GM12878 (cell line): ENCODE measurements at regions not wholly inside any gene's neighbourhood (a gene's known extent, or its start where the extent isn't known, plus 50 kb on each side); places are given as distances from the start of the nearest gene placed in this dataset.

ENCODE experiments used
- ATAC-seq: fragments of 200-7000 bp; cut with Tn5 transposase; 3 replicates; pipeline ENCODE4 v1.9.1; 2020; ENCODE audit warnings: mild to moderate bottlenecking, moderate library complexity
- BruUV-seq: library from RNA; stranded (reverse); fragments of 400-500 nt; replicated peaks from 2 replicates; lab custom pipeline; 2021; lab: Mats Ljungman, UMichigan
- CTCF ChIA-PET: fragments of 300-600 bp; sonication (Branson Sonifier 250); formaldehyde crosslinking; extraction: SDS; loops from one replicate; lab custom pipeline; 2021; ENCODE audit warnings: inconsistent platforms; lab: Yijun Ruan, JAX
- POLR2A ChIA-PET: fragments of 350-600 bp; formaldehyde crosslinking; extraction: SDS; loops from one replicate; lab custom pipeline; 2021; ENCODE audit warnings: inconsistent platforms; lab: Charles Lee
- RAD21 ChIA-PET: fragments of 300-600 bp; sonication (Branson Sonifier 250); formaldehyde crosslinking; loops from one replicate; lab custom pipeline; 2023; ENCODE audit warnings: antibody characterized with exemption; ENCODE audit not compliant: unreplicated experiment; lab: Charles Lee
- SMC1A ChIA-PET: fragments of 300-600 bp; sonication (Branson Sonifier 250); formaldehyde crosslinking; loops from one replicate; lab custom pipeline; 2023; ENCODE audit not compliant: unreplicated experiment, uncharacterized antibody; lab: Charles Lee
- DNase-seq: peaks from one replicate; pipeline ENCODE4 v3.0.0-alpha.2; 2011; ENCODE audit warnings: low read depth, low spot score
- FAIRE-seq: peaks from 3 replicates; lab custom pipeline; 2011; peaks lifted over from hg19 to GRCh38; lab: Jason Lieb, UNC
- H2AFZ ChIP-seq: 2 replicates; pipeline ENCODE4 v1.6.0; 2011; ENCODE audit warnings: low read depth, low read length, control low read depth; ENCODE audit not compliant: control insufficient read depth
- H3K27ac ChIP-seq: 2 replicates; pipeline ENCODE4 v1.5.1; 2011; ENCODE audit warnings: control low read depth; ENCODE audit not compliant: control insufficient read depth, insufficient read depth
- H3K27me3 ChIP-seq, 2 experiments: replicated peaks in 1 of 2; 2 replicates each; pipeline versions ENCODE4 v1.6.0 to v1.6.1; 2011; ENCODE audit warnings: low read length in 1 of 2; ENCODE audit not compliant: control insufficient read depth in 2 of 2, insufficient read depth in 2 of 2
- H3K36me3 ChIP-seq, 2 experiments: 2 replicates each; pipeline ENCODE4 v1.5.1; 2011; ENCODE audit warnings: low read length in 1 of 2; ENCODE audit not compliant: control insufficient read depth in 2 of 2, insufficient read depth in 2 of 2
- H3K4me1 ChIP-seq: 2 replicates; pipeline ENCODE4 v1.6.1; 2011; ENCODE audit warnings: mild to moderate bottlenecking, low read length, moderate library complexity, mixed read lengths; ENCODE audit not compliant: control insufficient read depth, insufficient read depth
- H3K4me2 ChIP-seq: 2 replicates; pipeline ENCODE4 v1.6.0; 2011; ENCODE audit warnings: control low read depth; ENCODE audit not compliant: control insufficient read depth, insufficient read depth
- H3K4me3 ChIP-seq: fragments of 200-600 bp; sonication (generic); 2 replicates; pipeline ENCODE4 v1.5.1; 2016
- H3K79me2 ChIP-seq: 2 replicates; pipeline ENCODE4 v1.6.0; 2011; ENCODE audit warnings: low read length; ENCODE audit not compliant: control insufficient read depth, insufficient read depth
- H3K9ac ChIP-seq: 2 replicates; pipeline ENCODE4 v1.8.0; 2011; ENCODE audit warnings: low read length, control low read depth, mixed read lengths; ENCODE audit not compliant: control insufficient read depth, insufficient read depth
- H3K9me3 ChIP-seq: replicated peaks from 3 replicates; pipeline ENCODE4 v1.5.1; 2011; ENCODE audit warnings: mild to moderate bottlenecking, low read length; ENCODE audit not compliant: control insufficient read depth, insufficient read depth
- H4K20me1 ChIP-seq: 2 replicates; pipeline ENCODE4 v1.6.0; 2011; ENCODE audit not compliant: control insufficient read depth, insufficient read depth
- BCLAF1 ChIP-seq: fragments of 450-650 bp; IDR thresholded peaks from 2 replicates; pipeline ENCODE4 v1.6.1; 2017; ENCODE audit warnings: antibody characterized with exemption, mild to moderate bottlenecking, moderate library complexity
- CTCF ChIP-seq, 3 experiments: IDR thresholded peaks in 2 of 3; conservative IDR thresholded peaks in 1 of 3; 2 replicates each; pipeline ENCODE4 v1.5.1; 2011; ENCODE audit warnings: low read depth in 3 of 3, low read length in 3 of 3, mild to moderate bottlenecking in 3 of 3, control low read depth in 2 of 3, moderate library complexity in 2 of 3, inconsistent platforms in 1 of 3, mixed read lengths in 1 of 3; ENCODE audit not compliant: control insufficient read depth in 2 of 3, insufficient read depth in 1 of 3; ENCODE audit errors: extremely low read depth in 1 of 3
- KAT2A ChIP-seq: conservative IDR thresholded peaks from 2 replicates; pipeline ENCODE4 v1.6.1; 2011; ENCODE audit warnings: low read depth, low read length; ENCODE audit not compliant: control insufficient read depth
- MLLT1 ChIP-seq: fragments of 450-650 bp; IDR thresholded peaks from 2 replicates; pipeline ENCODE4 v1.6.1; 2016; ENCODE audit warnings: mild to moderate bottlenecking
- RCOR1 ChIP-seq: conservative IDR thresholded peaks from 2 replicates; pipeline ENCODE4 v1.6.1; 2012; ENCODE audit warnings: low read depth, low read length, improper control_type of control experiment
- SIX5 ChIP-seq: IDR thresholded peaks from 2 replicates; pipeline ENCODE4 v1.6.1; 2011; ENCODE audit warnings: mild to moderate bottlenecking, low read depth, low read length, moderate library complexity; ENCODE audit not compliant: severe bottlenecking
- WGBS: methylation state at CpG from one replicate; pipeline ENCODE4 v1.1.6; 2016; ENCODE audit warnings: low lambda C conversion rate; ENCODE audit not compliant: insufficient replicate concordance, insufficient coverage; ENCODE audit errors: missing lambda C conversion rate; 5-methylcytosine and 5-hydroxymethylcytosine counted together
- in situ Hi-C: fragments of 300-500 bp; cut with MboI; formaldehyde crosslinking; loops from 9 replicates; pipeline ENCODE4 v1.14.3; 2018; ENCODE audit warnings: mixed read lengths
- intact Hi-C: fragments of 100-400 bp; cut with micrococcal nuclease; formaldehyde crosslinking; loops from one replicate; pipeline ENCODE4 v1.14.2; 2022; ENCODE audit not compliant: unreplicated experiment

DNA sequence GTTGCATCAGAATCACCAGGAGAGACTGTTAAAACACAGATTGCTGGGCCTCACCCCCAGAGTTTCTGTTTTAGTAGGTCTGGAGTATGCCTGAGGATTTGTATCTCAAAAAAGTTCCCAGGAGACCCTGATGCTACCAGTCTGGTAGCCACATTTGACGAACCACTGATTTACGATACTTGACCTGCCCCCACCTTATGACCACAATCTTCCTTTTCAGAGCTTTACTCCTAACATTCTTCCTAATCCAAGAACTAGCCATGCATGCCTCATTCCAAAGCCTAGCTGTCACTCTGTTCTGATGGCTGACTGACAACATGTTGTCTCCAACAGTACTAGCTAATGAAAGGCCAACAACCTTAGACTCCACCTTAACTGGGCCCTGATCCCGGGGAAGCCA, 191.4 kb downstream of the MBD2 start:
- Histone ChIP-seq H3K27me3 (no peaks in the 10 kb centered on the region), H3K4me2 (no peak overlapping the region), H3K9ac (no peak overlapping the region), H3K36me3 (no peaks in the 10 kb centered on the region), H3K27ac (no peak overlapping the region), H3K4me3 (no peak overlapping the region), H3K9me3 (no peaks in the 10 kb centered on the region), H3K4me1 (no peaks in the 10 kb centered on the region), H4K20me1 (no peaks in the 10 kb centered on the region; the same call in 1 of the 2 replicates), H2AFZ (no peak overlapping the region), H3K79me2 (no peaks in the 10 kb centered on the region)
- intact Hi-C loops: no loop called here
- ChIA-PET SMC1A (no interaction called here), CTCF (interaction anchor here (0.6 to 1.4 kb wide), 2 partner anchors 9 to 295 kb away, joined by 4 to 5 read pairs; no protein-coding TSS in a partner anchor), POLR2A (no interaction called here), RAD21 (no interaction called here)
- in situ Hi-C loops: no loop called here
- no peak for DNase-seq
- 39% methylated on average over 3 of the region's 3 CpGs for WGBS
- ATAC-seq: no peak
- TF ChIP-seq CTCF (IDR thresholded peaks at IDR 0.05 in 2 of 3, conservative IDR thresholded peaks at IDR 0.05 in 1 of 3; ENCODE audit: control insufficient read depth in 2 of 3, extremely low read depth in 1 of 3, insufficient read depth in 1 of 3, low read depth in 3 of 3, low read length in 3 of 3) (no peak), KAT2A (no peak), SIX5 (no peak), MLLT1 (no peak), BCLAF1 (no peak), RCOR1 (no peak)
- FAIRE-seq: no peak
- no TSS peak for BruUV-seq
